CD14-positive monocyte (primary cell): ENCODE measurements at regions not wholly inside any gene's neighbourhood (a gene's known extent, or its start where the extent isn't known, plus 50 kb on each side); places are given as distances from the start of the nearest gene placed in this dataset.

ENCODE experiments used
- DNase-seq, 3 donors: peaks; one replicate each; pipeline ENCODE4 v3.0.0-alpha.2; 2011 to 2022
- H2AFZ ChIP-seq: 2 replicates; pipeline ENCODE4 v1.6.0; 2012; ENCODE audit warnings: mild to moderate bottlenecking, low read depth, low read length, inconsistent platforms; ENCODE audit not compliant: insufficient read depth, poor library complexity, severe bottlenecking
- H3K27ac ChIP-seq, 2 donors: 1 replicate in 1 of 2; 2 replicates in 1 of 2; pipeline ENCODE4 v1.5.1; 2012 to 2013; ENCODE audit warnings: low read length in 2 of 2, control low read depth in 1 of 2, inconsistent platforms in 1 of 2, low read depth in 1 of 2, mild to moderate bottlenecking in 1 of 2
- H3K27me3 ChIP-seq, 2 donors: one replicate each; pipeline versions ENCODE4 v1.6.0 to v1.6.1; 2011 to 2013; ENCODE audit warnings: low read length in 2 of 2; ENCODE audit not compliant: control insufficient read depth in 2 of 2, insufficient read depth in 2 of 2
- H3K36me3 ChIP-seq, 2 donors: replicated peaks in 1 of 2; 1 replicate in 1 of 2; 2 replicates in 1 of 2; pipeline versions ENCODE4 v1.5.1 to v1.6.1; 2012 to 2013; ENCODE audit warnings: low read length in 2 of 2, control low read depth in 1 of 2, inconsistent platforms in 1 of 2, mild to moderate bottlenecking in 1 of 2; ENCODE audit not compliant: insufficient read depth in 2 of 2, control insufficient read depth in 1 of 2
- H3K4me1 ChIP-seq, 2 donors: 1 replicate in 1 of 2; 2 replicates in 1 of 2; pipeline versions ENCODE4 v1.5.1 to v1.6.1; 2012 to 2013; ENCODE audit warnings: low read length in 2 of 2, control low read depth in 1 of 2, inconsistent platforms in 1 of 2, mild to moderate bottlenecking in 1 of 2, moderate library complexity in 1 of 2; ENCODE audit not compliant: insufficient read depth in 2 of 2, control insufficient read depth in 1 of 2
- H3K4me2 ChIP-seq: replicated peaks from 2 replicates; pipeline ENCODE3; 2012; ENCODE audit warnings: low read length, moderate library complexity, mild to moderate bottlenecking; ENCODE audit not compliant: poor library complexity, severe bottlenecking; ENCODE audit errors: extremely low read depth
- H3K4me3 ChIP-seq, 3 experiments: fragments of 200-600 bp in 1 of 3; sonication (generic) in 1 of 3; replicated peaks in 1 of 3; 1 replicate in 2 of 3; 2 replicates in 1 of 3; pipeline ENCODE4 v1.5.1; 2011 to 2013; ENCODE audit warnings: low read length in 3 of 3, mild to moderate bottlenecking in 3 of 3, control low read depth in 2 of 3, low read depth in 2 of 3, inconsistent platforms in 1 of 3, moderate library complexity in 1 of 3
- H3K79me2 ChIP-seq: 2 replicates; pipeline ENCODE4 v1.6.0; 2012; ENCODE audit warnings: mild to moderate bottlenecking, control low read depth, inconsistent platforms, low read length, moderate library complexity; ENCODE audit not compliant: insufficient read depth
- H3K9ac ChIP-seq: 2 replicates; pipeline ENCODE4 v1.6.0; 2017; ENCODE audit warnings: low read length, mild to moderate bottlenecking; ENCODE audit not compliant: insufficient read depth, poor library complexity, severe bottlenecking
- H3K9me3 ChIP-seq, 2 donors: replicated peaks in 1 of 2; 1 replicate in 1 of 2; 2 replicates in 1 of 2; pipeline versions ENCODE4 v1.5.1 to v1.6.1; 2012 to 2013; ENCODE audit warnings: low read length in 2 of 2, control low read depth in 1 of 2; ENCODE audit not compliant: control insufficient read depth in 1 of 2, insufficient read depth in 1 of 2
- H4K20me1 ChIP-seq: 2 replicates; pipeline ENCODE4 v1.6.0; 2012; ENCODE audit warnings: mild to moderate bottlenecking, low read length, control low read depth, moderate library complexity; ENCODE audit not compliant: insufficient read depth
- H3K27ac Mint-ChIP-seq, 7 donors: one replicate each; pipeline ENCODE4 v1.8.0; 2020; ENCODE audit warnings: mild to moderate bottlenecking in 7 of 7, mixed read lengths in 7 of 7, moderate library complexity in 6 of 7, inconsistent platforms in 2 of 7
- H3K27me3 Mint-ChIP-seq, 3 donors: one replicate each; pipeline ENCODE4 v1.8.0; 2021 to 2022; ENCODE audit warnings: low read depth in 3 of 3, mild to moderate bottlenecking in 3 of 3, mixed read lengths in 3 of 3, moderate library complexity in 3 of 3, inconsistent platforms in 1 of 3
- H3K36me3 Mint-ChIP-seq, 2 donors: one replicate each; pipeline ENCODE4 v1.8.0; 2020; ENCODE audit warnings: mixed read lengths in 2 of 2, inconsistent platforms in 1 of 2, mild to moderate bottlenecking in 1 of 2
- H3K4me1 Mint-ChIP-seq: one replicate; pipeline ENCODE4 v1.8.0; 2020; ENCODE audit warnings: mild to moderate bottlenecking, mixed read lengths
- H3K4me3 Mint-ChIP-seq, 2 donors: one replicate each; pipeline ENCODE4 v1.8.0; 2020; ENCODE audit warnings: mild to moderate bottlenecking in 2 of 2, mixed read lengths in 2 of 2, moderate library complexity in 1 of 2
- H3K9me3 Mint-ChIP-seq, 7 donors: one replicate each; pipeline ENCODE4 v1.8.0; 2020 to 2022; ENCODE audit warnings: mixed read lengths in 7 of 7, mild to moderate bottlenecking in 6 of 7, moderate library complexity in 6 of 7, inconsistent platforms in 2 of 7
- CTCF ChIP-seq: fragments of 200-600 bp; IDR thresholded peaks from one replicate; pipeline ENCODE4 v1.8.0; 2022; ENCODE audit warnings: antibody characterized with exemption, mild to moderate bottlenecking
- WGBS: methylation state at CpG from one replicate; pipeline ENCODE4 v1.1.5; 2013; ENCODE audit warnings: missing lambda C conversion rate; ENCODE audit not compliant: insufficient coverage; 5-methylcytosine and 5-hydroxymethylcytosine counted together
- intact Hi-C, 2 donors: fragments of 100-400 bp; cut with micrococcal nuclease; formaldehyde crosslinking; loops; one replicate each; pipeline versions ENCODE4 v1.15.0 to v1.15.1; 2023

- intact Hi-C loops, result no loop called here
These were observed 67.8 kb upstream of the POU3F1 start for GRCh38 chr1:38114241-38115026.

GRCh38 chr1:38113159-38113666 lies 66.6 kb upstream of the POU3F1 start:
- H3K27me3 ChIP-seq, result no peaks in the 10 kb centered on the region
- no peaks in the 10 kb centered on the region for H3K9me3 ChIP-seq
- DNase-seq, result no peak
- H2AFZ ChIP-seq, result no peak overlapping the region
- H3K4me1 ChIP-seq, result no peaks in the 10 kb centered on the region
- Mint-ChIP-seq H3K4me3 (no peak overlapping the region), H3K27me3 (peaks cover 0 to 7% (median 3%) of the 10 kb centered on the region in 3 donors), H3K27ac (no peak overlapping the region), H3K4me1 (peaks cover 4% of the 10 kb centered on the region), H3K9me3 (peaks cover 0 to 2% (median 0%) of the 10 kb centered on the region in 7 donors), H3K36me3 (no peaks in the 10 kb centered on the region)
- intact Hi-C loops, result no loop called here
- H3K79me2 ChIP-seq, result no peaks in the 10 kb centered on the region
- H3K4me3 ChIP-seq, result no peak overlapping the region
- TF ChIP-seq CTCF, result no peak
- no peak overlapping the region for H3K27ac ChIP-seq
- H3K9ac ChIP-seq, result no peak overlapping the region
- H3K36me3 ChIP-seq, result no peaks in the 10 kb centered on the region
- H4K20me1 ChIP-seq, result no peaks in the 10 kb centered on the region
- WGBS, result 95% methylated on average over 8 of the region's 14 CpGs
- H3K4me2 ChIP-seq, result no peak overlapping the region

More at GRCh38 chr1:38114241-38115026, 67.8 kb upstream of the POU3F1 start:
- Mint-ChIP-seq H3K36me3 (no peaks in the 10 kb centered on the region), H3K4me1 (peaks cover 4% of the 10 kb centered on the region), H3K4me3 (no peak overlapping the region), H3K27ac (no peak overlapping the region), H3K27me3 (peaks cover 0 to 9% (median 5%) of the 10 kb centered on the region in 3 donors), H3K9me3 (peaks cover 0 to 2% (median 0%) of the 10 kb centered on the region in 7 donors)
- Histone ChIP-seq H3K36me3 (no peaks in the 10 kb centered on the region), H3K4me3 (no peak overlapping the region), H3K4me2 (no peak overlapping the region), H3K79me2 (no peaks in the 10 kb centered on the region), H3K9ac (no peak overlapping the region), H3K9me3 (no peaks in the 10 kb centered on the region), H2AFZ (peak overlapping the region; percentile 17), H3K4me1 (no peaks in the 10 kb centered on the region), H4K20me1 (no peaks in the 10 kb centered on the region), H3K27ac (no peak overlapping the region), H3K27me3 (no peaks in the 10 kb centered on the region)
- no peak for DNase-seq
- 28% methylated on average over 9 of the region's 13 CpGs for WGBS
- TF ChIP-seq CTCF, result no peak
